NCI-H1436 treated with DMSO at 0.1 percent for 48 hours (cell line): ENCODE measurements at regions not wholly inside any gene's neighbourhood (a gene's known extent, or its start where the extent isn't known, plus 50 kb on each side); places are given as distances from the start of the nearest gene placed in this dataset.

Experiments used
- DNase-seq: peaks from one replicate; lab custom pipeline; 2025; lab: John Stamatoyannopoulos, UW

DNA sequence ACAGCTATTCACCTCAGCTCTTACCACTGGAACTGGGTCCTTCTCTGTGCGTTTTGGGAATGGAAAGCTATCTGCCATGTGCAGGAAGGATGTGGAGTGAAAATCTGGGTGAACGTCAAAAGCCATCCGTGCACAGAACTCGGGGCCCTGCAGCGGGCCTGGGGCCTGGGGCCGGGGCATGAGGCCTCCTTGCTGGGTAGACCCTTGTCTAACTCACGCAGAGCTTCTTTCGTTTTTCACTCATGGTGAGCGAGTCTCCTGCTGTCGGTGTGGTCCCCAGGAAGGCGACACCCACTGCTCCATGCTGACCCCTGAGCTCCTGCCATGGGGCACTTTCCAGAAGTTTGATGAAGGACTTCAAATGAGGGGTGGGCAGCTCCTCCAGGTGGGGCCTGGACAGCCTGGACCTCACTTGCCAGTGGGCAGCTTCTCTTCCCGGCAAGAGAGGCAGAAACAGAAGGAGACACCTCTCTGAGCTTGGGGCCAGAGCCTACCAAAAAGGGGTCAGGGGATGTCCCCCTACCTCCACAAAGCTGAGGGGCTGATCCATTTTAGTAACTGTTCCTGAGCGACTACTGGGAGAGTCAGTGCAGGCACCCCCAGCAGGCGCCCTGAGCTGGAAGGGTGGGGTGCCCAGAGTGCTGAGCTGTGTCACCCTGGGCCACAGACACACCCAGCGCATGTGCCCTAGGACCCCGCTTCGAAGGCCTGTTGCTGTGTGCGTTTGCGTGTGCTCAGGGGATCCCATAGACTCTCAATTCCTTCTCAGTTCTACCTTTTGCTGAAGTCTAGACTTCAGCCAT, 117.7 kb upstream of the HDAC4 start:
- no peak for DNase-seq

- DNase-seq, result no peak
These were observed 116.9 kb upstream of the HDAC4 start for GRCh38 chr2:239517686-239518085.

GRCh38 chr2:239516954-239517305, 116.1 kb upstream of the HDAC4 start:
- DNase-seq, result no peak

GRCh38 chr2:239516286-239516953, 115.6 kb upstream of the HDAC4 start:
- DNase-seq, result no peak

GRCh38 chr2:239514754-239515530, 114.1 kb upstream of the HDAC4 start:
- DNase-seq, result no peak

- DNase-seq, result no peak
These were observed 111.2 kb upstream of the HDAC4 start for GRCh38 chr2:239512054-239512453.

DNA sequence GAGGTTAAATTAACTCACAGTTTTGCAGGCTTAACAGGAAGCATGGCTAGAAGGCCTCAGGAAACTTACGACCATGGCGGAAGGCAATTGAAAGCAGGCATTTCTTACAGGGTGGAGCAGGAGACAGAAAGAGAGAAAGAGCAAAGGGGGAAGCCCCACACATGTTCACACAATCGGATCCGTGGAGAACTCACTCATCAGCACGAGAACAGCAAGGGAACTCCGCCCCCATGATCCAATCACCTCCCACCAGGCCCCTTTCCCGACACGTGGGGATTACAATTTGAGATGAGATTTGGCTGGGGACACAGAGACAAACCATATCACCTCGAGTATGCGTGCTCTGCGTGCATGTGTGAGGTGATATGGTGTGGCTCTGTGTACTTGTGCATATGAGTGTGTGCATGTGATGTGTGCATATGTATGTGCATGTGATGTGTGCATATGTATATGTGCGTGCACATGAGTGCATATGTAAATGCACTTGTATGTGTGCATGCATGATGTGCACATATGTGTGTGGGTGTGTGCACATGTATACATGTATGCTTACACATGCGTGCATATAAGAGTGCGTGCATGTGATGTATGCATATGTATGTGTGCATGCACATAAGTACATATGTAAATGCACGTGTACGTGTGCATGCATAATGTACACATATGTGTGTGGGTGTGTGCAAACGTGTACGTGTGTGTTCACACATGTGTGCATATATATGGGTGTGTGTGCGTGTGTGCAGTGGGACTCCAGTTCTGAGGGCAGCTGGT, 108.7 kb upstream of the HDAC4 start:
- DNase-seq, result no peak

DNA sequence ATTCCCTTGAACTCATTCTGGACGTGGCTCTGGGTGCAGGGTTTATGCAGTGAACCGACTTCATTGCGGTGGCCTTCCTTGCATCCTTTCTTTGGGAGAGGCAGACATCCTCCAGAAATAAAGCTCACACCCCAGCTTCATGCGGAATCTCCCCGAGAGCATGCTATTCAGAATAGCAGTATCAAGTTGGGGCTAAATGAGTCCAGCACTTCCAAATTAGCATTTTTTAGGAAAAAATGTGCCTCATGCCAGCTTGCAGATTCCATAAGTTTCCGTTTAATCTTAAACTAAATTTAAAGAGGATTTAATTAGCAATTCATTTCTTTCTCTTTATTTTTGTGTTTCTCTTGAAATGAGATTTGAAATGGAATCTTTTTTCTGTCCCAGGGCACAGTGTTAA, 107.4 kb upstream of the HDAC4 start:
- DNase-seq, result no peak

GRCh38 chr2:239507576-239508258, 106.9 kb upstream of the HDAC4 start:
- no peak for DNase-seq

DNA sequence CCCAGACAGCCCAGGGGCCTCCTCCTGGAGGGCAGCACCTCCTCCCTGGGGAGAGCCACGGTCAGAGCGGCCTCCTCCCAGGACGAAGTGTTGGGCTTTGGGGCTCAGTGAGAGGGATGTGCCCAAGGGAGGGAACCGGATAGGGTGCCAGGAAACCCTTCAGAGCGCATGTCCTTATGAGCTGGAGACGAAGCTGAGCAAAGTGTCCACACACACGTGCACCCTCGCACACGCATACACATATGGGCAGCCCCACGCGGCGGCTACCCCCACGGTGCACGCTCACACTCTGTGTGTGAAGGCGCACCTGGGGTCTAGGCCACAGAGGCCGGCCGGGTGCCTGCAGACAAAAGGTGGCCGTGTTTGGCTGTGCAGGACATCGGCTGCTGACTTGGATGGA, 106.1 kb upstream of the HDAC4 start:
- no peak for DNase-seq

DNA sequence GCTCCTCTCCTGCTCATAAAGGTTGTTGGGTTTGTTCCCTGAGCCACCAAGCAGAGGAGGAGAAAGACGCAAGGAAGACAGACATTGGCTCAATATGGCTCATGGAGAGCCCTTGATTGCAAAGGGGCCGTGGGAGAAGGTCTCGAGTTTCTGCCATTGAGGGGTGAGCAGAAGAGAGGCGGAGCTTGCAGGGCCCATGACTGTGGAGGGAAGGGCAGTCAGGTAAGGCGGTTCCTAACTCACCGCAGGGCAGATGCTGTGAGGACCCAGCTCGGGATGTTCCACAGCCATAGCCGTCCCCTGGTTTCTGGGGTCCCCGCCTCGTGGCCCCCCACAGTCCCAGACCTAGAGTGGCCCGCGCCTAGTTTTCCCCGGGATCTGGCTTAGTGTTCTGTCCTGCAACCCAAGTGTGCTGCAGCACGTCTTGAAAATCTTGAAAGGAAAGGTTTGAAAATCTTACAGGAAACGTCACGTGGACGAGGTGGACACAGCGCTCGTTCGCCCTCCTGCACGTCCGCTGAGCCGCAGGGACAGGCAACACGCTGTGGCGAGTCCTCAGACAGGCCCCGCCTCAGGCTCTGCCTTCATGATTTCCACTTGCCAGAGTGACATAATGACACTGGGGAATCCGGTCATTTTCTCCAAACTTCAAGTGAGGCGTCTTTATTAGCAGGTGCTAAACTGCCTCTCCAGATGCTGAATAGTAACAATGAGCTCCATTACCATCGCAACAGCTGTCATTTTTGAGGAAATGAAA, 105.5 kb upstream of the HDAC4 start:
- no peak for DNase-seq

DNA sequence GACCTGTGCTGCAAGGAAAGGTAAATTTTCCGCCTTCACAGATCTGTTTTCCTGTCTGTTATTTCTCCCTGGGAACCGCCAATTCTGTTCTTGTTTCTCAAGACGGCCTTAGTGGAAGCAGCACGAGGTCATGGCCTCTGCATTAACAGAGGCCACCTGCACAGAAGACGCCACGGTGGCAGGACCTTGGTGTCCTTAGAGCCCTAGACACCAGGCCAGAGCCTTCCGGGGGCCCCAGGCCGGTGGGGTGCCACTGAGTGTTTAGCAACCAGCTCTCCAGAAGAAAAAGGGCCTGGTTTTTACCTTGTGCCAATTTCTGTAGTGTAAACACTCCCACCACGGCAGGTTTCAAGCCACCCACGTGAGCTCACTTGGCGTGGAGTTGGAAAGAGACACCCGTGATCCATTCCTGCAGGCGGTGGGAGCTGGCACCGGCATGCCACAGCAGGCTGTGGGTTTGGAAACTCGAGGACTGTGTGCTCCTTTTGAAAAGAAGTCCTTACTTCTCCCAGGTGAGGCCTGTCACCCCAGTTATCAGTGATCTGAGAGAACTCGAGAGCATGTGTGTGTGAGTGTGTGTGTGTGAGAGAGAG, 103.9 kb upstream of the HDAC4 start:
- DNase-seq, result no peak

- DNase-seq, result no peak
These were observed 101.8 kb upstream of the HDAC4 start for GRCh38 chr2:239502430-239503186.

- no peak for DNase-seq
These were observed 100.0 kb upstream of the HDAC4 start for GRCh38 chr2:239500574-239501550.

DNA sequence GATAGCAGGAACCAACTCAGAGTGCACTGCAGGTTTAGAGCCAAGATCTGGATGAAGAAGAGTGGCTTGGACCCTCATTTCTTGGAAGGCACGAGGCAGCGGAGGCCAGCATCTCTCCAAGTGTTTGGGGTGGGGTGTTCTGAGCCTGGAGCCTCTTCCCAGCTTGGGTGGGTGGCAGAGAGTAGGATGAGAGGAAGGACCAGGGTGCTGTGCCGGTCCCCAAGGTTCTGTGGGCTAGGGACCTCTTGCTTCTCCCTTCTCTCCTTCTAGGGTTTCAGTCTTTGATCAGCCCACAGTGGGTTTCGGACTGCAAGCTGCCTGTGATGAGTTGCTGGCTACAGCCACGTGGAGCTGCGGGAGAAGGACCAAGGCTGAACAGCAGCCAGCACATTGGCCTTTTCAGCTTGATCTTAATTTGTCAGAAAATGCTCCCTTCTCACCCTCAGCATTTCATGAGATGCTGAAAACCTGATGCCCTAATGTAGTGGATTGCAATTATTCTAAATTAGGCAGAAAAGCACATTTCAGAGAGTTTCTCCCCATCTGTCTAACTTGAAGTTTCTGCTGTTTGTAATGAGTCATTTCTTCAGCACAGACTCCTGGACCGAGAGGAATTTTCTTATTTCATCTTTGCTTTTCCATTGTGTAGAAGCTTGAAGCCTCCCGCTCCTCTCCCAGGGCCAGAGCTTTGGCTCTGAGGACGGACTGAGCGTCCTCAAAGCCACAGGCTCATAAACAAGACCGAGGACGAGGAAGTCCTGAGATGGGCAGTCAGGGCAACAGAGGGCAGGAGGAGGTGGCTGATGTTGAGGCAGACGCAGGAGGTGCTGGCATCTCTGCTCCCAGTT, 99.1 kb upstream of the HDAC4 start:
- DNase-seq, result no peak

DNA sequence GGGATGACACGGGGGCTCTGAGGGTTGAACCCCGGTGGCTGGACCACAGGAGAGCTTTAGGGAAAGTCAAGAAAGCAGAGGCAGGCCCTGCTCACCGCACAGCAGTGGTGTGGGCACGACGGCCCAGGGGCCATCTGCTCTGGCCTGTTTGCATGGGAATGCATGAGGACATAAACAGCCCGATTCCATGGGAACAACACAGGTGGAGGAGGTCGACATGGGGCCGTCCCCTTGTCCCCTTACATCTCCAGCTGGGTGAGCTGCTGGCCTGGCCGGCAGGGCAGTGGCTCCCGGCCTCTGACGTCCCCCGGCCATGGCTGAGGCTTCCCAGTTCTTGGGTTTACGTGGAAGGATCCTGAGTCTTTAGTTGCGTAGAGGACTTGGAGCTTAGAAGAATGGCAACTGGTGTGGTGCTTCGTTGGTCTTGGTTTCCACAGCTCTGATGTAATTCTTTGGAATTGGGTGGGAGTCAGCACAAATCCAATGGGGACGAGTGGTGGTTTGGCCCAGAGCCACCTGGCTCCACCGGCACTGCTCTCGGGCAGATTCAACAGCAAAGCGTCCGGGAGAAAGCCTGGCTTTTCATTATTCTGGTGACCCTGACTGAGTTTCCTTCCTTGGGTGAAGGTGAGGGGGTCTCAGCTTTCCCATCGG, 98.3 kb upstream of the HDAC4 start:
- DNase-seq, result no peak

- DNase-seq, result no peak
These were observed 97.8 kb upstream of the HDAC4 start for GRCh38 chr2:239498576-239498975.
